Esophagus squamous epithelium (tissue), 5 donors: ENCODE measurements at regions not wholly inside any gene's neighbourhood (a gene's known extent, or its start where the extent isn't known, plus 50 kb on each side); places are given as distances from the start of the nearest gene placed in this dataset.

Source experiments
- DNase-seq: peaks from one replicate; lab custom pipeline; 2025; lab: John Stamatoyannopoulos, UW
- H3K27ac ChIP-seq, 4 donors: fragments of 200-600 bp; sonication (generic); one replicate each; pipeline ENCODE4 v1.5.1; 2016 to 2019; ENCODE audit warnings: mild to moderate bottlenecking in 1 of 4
- H3K27me3 ChIP-seq, 4 donors: fragments of 200-600 bp; sonication (generic); 1 replicate in 3 of 4; 2 replicates in 1 of 4; pipeline versions ENCODE4 v1.5.1 to v1.6.0; 2017 to 2021; ENCODE audit warnings: antibody characterized with exemption in 1 of 4
- H3K36me3 ChIP-seq, 3 donors: fragments of 200-600 bp; sonication (generic); one replicate each; pipeline ENCODE4 v1.5.1; 2016 to 2019
- H3K4me1 ChIP-seq, 3 donors: fragments of 200-600 bp; sonication (generic); one replicate each; pipeline ENCODE4 v1.5.1; 2017 to 2019
- H3K4me3 ChIP-seq, 4 donors: fragments of 200-600 bp; sonication (generic); 1 replicate in 3 of 4; 2 replicates in 1 of 4; pipeline ENCODE4 v1.5.1; 2016 to 2019; ENCODE audit warnings: mild to moderate bottlenecking in 2 of 4, moderate library complexity in 1 of 4
- H3K9me3 ChIP-seq, 3 donors: fragments of 200-600 bp; sonication (generic); one replicate each; pipeline ENCODE4 v1.5.1; 2016 to 2019
- CTCF ChIP-seq, 6 experiments: fragments of 450-650 bp in 4 of 6; fragments of 200-600 bp in 2 of 6; sonication (generic) in 2 of 6; IDR thresholded peaks; one replicate each; pipeline ENCODE4 v1.5.1; 2016 to 2019; ENCODE audit warnings: antibody characterized with exemption in 6 of 6, mild to moderate bottlenecking in 4 of 6, moderate library complexity in 4 of 6
- POLR2A ChIP-seq, 4 donors: fragments of 450-650 bp; IDR thresholded peaks; one replicate each; pipeline ENCODE4 v1.6.1; 2017; ENCODE audit warnings: antibody characterized with exemption in 4 of 4, mild to moderate bottlenecking in 4 of 4, moderate library complexity in 3 of 4
- WGBS, 2 donors: methylation state at CpG; one replicate each; pipeline ENCODE4 v1.1.5; 2018; 5-methylcytosine and 5-hydroxymethylcytosine counted together
- intact Hi-C: fragments of 100-400 bp; cut with DNase I; formaldehyde crosslinking; loops from one replicate; pipeline ENCODE4 v1.15.0; 2022
- donor health status: DM: yes; HTN: yes; CAD: no.

GRCh38 chr3:6600237-6600636, 260.7 kb upstream of the GRM7 start:
- no peak overlapping the region for H3K27ac ChIP-seq
- peaks cover 0 to 5% (median 0%) of the 10 kb centered on the region in 3 donors for H3K9me3 ChIP-seq
- no peak for DNase-seq
- intact Hi-C loops: no loop called here
- WGBS, 2 donors: 87 to 92% methylated on average over 2 of the region's 2 CpGs
- H3K4me1 ChIP-seq: no peaks in the 10 kb centered on the region
- no peak overlapping the region for H3K4me3 ChIP-seq
- TF ChIP-seq POLR2A (IDR thresholded peaks at IDR 0.05) (no peak), CTCF (IDR thresholded peaks at IDR 0.05) (no peak)
- no peaks in the 10 kb centered on the region for H3K27me3 ChIP-seq
- no peaks in the 10 kb centered on the region for H3K36me3 ChIP-seq

GRCh38 chr3:6601374-6601773, 259.5 kb upstream of the GRM7 start:
- intact Hi-C loops: no loop called here
- Histone ChIP-seq H3K4me1 (no peaks in the 10 kb centered on the region), H3K4me3 (no peak overlapping the region), H3K36me3 (no peaks in the 10 kb centered on the region), H3K27ac (no peak overlapping the region), H3K9me3 (peaks cover 0 to 5% (median 0%) of the 10 kb centered on the region in 3 donors), H3K27me3 (no peaks in the 10 kb centered on the region)
- no peak for DNase-seq
- 34 to 40% methylated on average over 4 of the region's 4 CpGs for WGBS, 2 donors
- TF ChIP-seq CTCF (IDR thresholded peaks at IDR 0.05) (no peak), POLR2A (IDR thresholded peaks at IDR 0.05) (no peak)

- intact Hi-C loops: no loop called here
- H3K4me3 ChIP-seq: no peak overlapping the region
- no peak for DNase-seq
- H3K4me1 ChIP-seq: no peaks in the 10 kb centered on the region
- no peak overlapping the region for H3K27ac ChIP-seq
- no peaks in the 10 kb centered on the region for H3K27me3 ChIP-seq
- H3K36me3 ChIP-seq: no peaks in the 10 kb centered on the region
- TF ChIP-seq POLR2A (IDR thresholded peaks at IDR 0.05): no peak
- no peak for TF ChIP-seq CTCF (IDR thresholded peaks at IDR 0.05)
- H3K9me3 ChIP-seq: peaks cover 0 to 8% (median 0%) of the 10 kb centered on the region in 3 donors
These were observed 258.6 kb upstream of the GRM7 start for GRCh38 chr3:6602329-6602728.

GRCh38 chr3:6605227-6605626, 255.7 kb upstream of the GRM7 start:
- no peak overlapping the region for H3K4me3 ChIP-seq
- no peaks in the 10 kb centered on the region for H3K36me3 ChIP-seq
- DNase-seq: no peak
- no peaks in the 10 kb centered on the region for H3K27me3 ChIP-seq
- TF ChIP-seq POLR2A (IDR thresholded peaks at IDR 0.05): no peak
- TF ChIP-seq CTCF (IDR thresholded peaks at IDR 0.05): no peak
- intact Hi-C loops: no loop called here
- peaks cover 0 to 7% (median 0%) of the 10 kb centered on the region in 3 donors for H3K9me3 ChIP-seq
- H3K27ac ChIP-seq: no peak overlapping the region
- WGBS, 2 donors: 54 to 63% methylated on average over 3 of the region's 3 CpGs
- no peaks in the 10 kb centered on the region for H3K4me1 ChIP-seq

GRCh38 chr3:6608843-6609242, 252.1 kb upstream of the GRM7 start:
- TF ChIP-seq POLR2A (IDR thresholded peaks at IDR 0.05) (no peak), CTCF (IDR thresholded peaks at IDR 0.05) (no peak)
- DNase-seq: no peak
- Histone ChIP-seq H3K36me3 (no peaks in the 10 kb centered on the region), H3K4me1 (no peaks in the 10 kb centered on the region), H3K27me3 (no peaks in the 10 kb centered on the region), H3K27ac (no peak overlapping the region), H3K9me3 (peaks cover 0 to 7% (median 0%) of the 10 kb centered on the region in 3 donors), H3K4me3 (no peak overlapping the region)
- WGBS, 2 donors: 77% methylated on average over 4 of the region's 4 CpGs; no CpG with 5 or more reads in 1 of the 2 donors
- intact Hi-C loops: no loop called here
